IPS-18a (cell line): ENCODE measurements at regions not wholly inside any gene's neighbourhood (a gene's known extent, or its start where the extent isn't known, plus 50 kb on each side); places are given as distances from the start of the nearest gene placed in this dataset.

ENCODE experiments used
- H3K27ac ChIP-seq: one replicate; pipeline ENCODE4 v1.5.1; 2013; ENCODE audit warnings: low read length
- H3K27me3 ChIP-seq: one replicate; pipeline ENCODE4 v1.6.1; 2013; ENCODE audit warnings: mild to moderate bottlenecking, low read length; ENCODE audit not compliant: control insufficient read depth, insufficient read depth
- H3K36me3 ChIP-seq: one replicate; pipeline ENCODE4 v1.6.1; 2013; ENCODE audit warnings: low read depth, low read length; ENCODE audit not compliant: control insufficient read depth
- H3K4me1 ChIP-seq: one replicate; pipeline ENCODE4 v1.6.1; 2013; ENCODE audit warnings: low read depth, low read length; ENCODE audit not compliant: control insufficient read depth
- H3K4me3 ChIP-seq: one replicate; pipeline ENCODE4 v1.5.1; 2013; ENCODE audit warnings: low read length
- H3K9ac ChIP-seq: one replicate; pipeline ENCODE4 v1.6.1; 2013; ENCODE audit warnings: mild to moderate bottlenecking, low read length, moderate library complexity
- H3K9me3 ChIP-seq: one replicate; pipeline ENCODE4 v1.6.1; 2013; ENCODE audit warnings: low read depth, low read length; ENCODE audit not compliant: control insufficient read depth

DNA sequence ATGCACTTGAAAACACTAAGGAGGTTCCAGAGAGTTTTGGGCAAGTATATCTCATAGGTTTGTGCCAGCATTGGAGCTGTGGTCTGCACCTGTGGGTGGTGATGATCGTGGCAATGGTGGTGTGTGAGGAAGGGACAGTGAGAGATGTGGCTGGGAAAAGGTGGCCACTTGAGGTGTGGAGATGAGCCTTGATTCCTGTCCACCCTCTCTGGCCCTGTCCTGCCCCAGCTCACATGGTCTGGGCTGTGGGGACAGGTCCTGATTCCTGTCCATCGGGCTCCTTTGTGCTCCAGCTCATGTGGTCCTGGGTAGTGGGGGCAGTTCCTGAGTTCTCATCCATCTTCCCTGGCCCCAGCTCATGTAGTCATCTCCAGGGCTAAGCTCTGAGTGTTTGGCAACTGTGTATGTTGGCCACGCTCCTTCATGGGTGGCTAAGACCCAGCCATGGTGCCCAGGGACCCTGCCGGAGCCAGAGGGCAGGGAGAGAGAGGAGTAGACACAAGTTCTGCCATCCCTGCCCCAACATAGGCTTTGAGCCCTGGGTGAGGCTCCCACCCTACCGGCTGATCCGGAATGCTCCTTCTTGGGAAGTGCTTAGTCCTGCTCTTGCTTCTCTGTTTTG lies 294.4 kb upstream of the HDAC4 start:
- H3K27me3 ChIP-seq, result no peaks in the 10 kb centered on the region
- no peaks in the 10 kb centered on the region for H3K36me3 ChIP-seq
- H3K9me3 ChIP-seq, result no peaks in the 10 kb centered on the region
- H3K27ac ChIP-seq, result no peak overlapping the region
- no peak overlapping the region for H3K4me3 ChIP-seq
- H3K4me1 ChIP-seq, result no peaks in the 10 kb centered on the region
- no peak overlapping the region for H3K9ac ChIP-seq

DNA sequence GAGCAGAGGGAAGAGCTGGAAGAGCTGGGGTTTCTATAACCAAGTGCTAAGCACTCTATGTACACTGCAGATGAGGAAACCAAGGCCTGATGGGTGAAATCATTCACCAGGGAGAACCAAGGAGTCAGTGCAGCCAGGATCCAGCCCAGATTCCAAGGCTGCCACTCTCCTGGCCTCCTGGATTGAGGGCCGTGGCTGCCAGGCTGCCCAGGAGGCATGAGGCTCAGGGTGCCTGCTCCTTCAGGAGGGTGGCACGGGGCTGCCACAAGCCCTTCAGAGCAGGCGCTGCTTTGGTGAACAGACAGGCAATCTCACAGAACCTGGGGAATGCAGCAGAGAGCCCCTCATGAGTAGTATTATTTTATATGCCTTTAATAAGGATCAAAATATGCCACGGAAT lies 293.7 kb upstream of the HDAC4 start:
- Histone ChIP-seq H3K9me3 (no peaks in the 10 kb centered on the region), H3K4me3 (no peak overlapping the region), H3K27ac (no peak overlapping the region), H3K36me3 (no peaks in the 10 kb centered on the region), H3K9ac (no peak overlapping the region), H3K4me1 (no peaks in the 10 kb centered on the region), H3K27me3 (no peaks in the 10 kb centered on the region)

DNA sequence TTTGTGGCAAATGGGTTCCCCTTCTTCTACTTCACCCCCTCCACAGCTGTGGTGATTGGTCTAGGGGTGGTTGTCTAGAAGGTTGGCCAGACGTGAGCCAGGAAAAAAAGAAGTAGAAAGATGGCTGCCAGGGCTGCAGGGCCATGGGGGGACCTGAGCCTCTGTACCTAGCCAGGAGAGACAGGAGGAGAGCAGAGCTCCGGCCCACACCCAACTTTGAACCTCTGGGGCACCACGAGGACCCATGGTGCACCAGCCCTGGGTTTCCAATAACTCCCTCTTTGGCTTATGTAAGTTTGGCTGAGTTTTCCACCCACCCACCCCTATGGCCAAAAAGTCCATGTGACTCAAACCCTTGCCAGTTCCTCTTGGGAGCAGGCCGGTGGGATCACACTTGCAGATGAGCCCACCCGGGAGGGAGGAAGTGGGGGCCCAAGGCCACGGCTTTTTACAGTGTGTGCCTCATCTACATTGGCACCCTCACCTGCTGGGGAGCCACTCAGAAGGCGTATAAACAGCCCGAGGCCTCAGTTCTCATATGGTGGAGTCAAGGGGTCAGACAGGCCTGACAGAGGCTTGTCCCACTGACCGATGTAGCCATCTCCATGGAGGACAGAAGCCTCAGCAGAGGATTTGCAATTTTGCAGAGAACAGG lies 293.1 kb upstream of the HDAC4 start:
- Histone ChIP-seq H3K9ac (no peak overlapping the region), H3K9me3 (no peaks in the 10 kb centered on the region), H3K27ac (no peak overlapping the region), H3K4me3 (no peak overlapping the region), H3K4me1 (no peaks in the 10 kb centered on the region), H3K36me3 (no peaks in the 10 kb centered on the region), H3K27me3 (no peaks in the 10 kb centered on the region)

DNA sequence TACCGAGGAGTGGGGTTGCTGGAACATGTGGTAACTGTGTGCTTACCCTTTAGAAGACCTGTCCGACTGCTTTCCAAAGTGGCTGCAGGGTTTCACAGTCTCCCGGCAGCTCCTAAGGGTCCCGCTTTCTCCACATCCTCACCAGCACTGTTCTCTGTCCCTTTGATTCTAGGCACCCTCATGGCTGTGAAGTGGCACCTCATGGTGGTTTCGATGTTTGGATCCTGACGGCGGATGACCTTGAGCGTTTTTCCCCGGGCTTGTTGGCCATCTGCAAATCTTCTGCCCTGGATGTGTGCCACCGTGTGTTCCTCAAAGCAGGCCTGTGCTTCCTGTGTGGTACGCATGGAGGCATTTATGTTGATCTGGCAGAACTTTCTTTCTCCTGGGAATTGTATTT lies 292.5 kb upstream of the HDAC4 start:
- H3K36me3 ChIP-seq, result no peaks in the 10 kb centered on the region
- no peak overlapping the region for H3K9ac ChIP-seq
- no peaks in the 10 kb centered on the region for H3K4me1 ChIP-seq
- no peaks in the 10 kb centered on the region for H3K27me3 ChIP-seq
- H3K4me3 ChIP-seq, result no peak overlapping the region
- H3K9me3 ChIP-seq, result no peaks in the 10 kb centered on the region
- H3K27ac ChIP-seq, result no peak overlapping the region

DNA sequence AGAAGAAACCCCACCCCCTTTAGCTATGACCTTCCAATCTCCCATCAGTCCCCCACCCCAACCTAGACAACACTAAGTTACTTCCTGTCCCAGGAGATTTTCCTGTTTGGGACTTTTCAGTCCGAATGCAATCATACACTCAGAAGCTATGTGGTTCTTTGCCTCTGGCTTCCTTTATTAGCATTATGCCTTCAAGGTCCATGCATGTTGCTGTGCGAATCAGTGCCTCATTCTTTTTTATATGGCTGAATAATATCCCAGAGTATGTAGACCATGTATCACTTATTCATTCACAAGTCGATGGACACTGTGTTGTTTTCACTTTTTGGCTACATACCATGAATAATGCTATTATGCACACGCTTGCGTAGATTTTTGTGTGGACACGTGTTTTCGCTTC lies 292.1 kb upstream of the HDAC4 start:
- H3K4me3 ChIP-seq, result no peak overlapping the region
- no peak overlapping the region for H3K9ac ChIP-seq
- H3K27me3 ChIP-seq, result no peaks in the 10 kb centered on the region
- no peaks in the 10 kb centered on the region for H3K9me3 ChIP-seq
- no peaks in the 10 kb centered on the region for H3K4me1 ChIP-seq
- no peaks in the 10 kb centered on the region for H3K36me3 ChIP-seq
- no peak overlapping the region for H3K27ac ChIP-seq

DNA sequence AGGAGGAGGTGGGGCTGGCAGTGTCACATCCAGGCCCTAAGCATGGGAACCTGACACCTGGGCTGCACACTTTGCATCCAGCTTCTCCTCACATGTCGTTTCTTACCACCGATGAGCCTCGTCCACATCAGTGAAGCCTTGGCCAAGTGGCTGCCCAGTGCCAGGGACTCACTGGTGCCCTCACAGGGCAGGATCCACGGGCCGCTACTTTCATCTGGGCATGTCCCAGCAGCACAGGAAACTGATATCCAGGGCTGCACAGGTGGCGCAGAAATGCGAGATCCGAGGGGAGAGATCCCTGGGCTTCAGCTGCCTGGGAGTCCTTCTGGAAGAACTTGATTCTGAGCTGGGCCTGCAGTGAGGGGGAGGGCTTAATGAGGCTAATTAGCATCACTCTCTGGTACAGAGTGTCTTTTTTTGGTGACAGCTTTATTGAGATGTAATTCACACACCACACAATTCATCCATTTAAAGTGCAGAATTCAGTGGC lies 291.6 kb upstream of the HDAC4 start:
- H3K4me3 ChIP-seq, result no peak overlapping the region

DNA sequence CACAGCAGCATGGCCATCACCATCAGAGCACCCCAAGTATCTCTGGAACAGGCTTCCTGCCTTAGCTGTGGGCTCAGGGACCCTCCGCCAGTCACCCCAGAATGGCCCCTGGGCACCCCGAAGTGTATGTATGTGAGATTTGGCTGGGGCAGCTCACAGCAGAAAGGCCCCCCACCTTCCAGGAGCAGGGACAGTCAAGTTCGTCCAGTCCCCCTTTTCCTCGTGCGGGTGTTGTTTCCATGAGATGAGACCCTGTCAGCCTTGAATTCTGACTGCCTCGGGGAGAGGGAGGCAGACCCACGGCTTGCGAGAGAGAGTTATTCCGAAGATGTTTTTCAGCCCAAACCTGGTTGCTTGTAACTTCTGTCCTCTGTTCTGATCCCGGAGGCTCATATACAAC lies 290.9 kb upstream of the HDAC4 start:
- H3K9me3 ChIP-seq, result no peaks in the 10 kb centered on the region
- H3K36me3 ChIP-seq, result no peaks in the 10 kb centered on the region
- no peaks in the 10 kb centered on the region for H3K27me3 ChIP-seq
- no peak overlapping the region for H3K4me3 ChIP-seq
- no peaks in the 10 kb centered on the region for H3K4me1 ChIP-seq
- no peak overlapping the region for H3K27ac ChIP-seq
- H3K9ac ChIP-seq, result no peak overlapping the region

More for the DNA sequence above, 291.6 kb upstream of the HDAC4 start:
- Histone ChIP-seq H3K27me3 (no peaks in the 10 kb centered on the region), H3K9me3 (no peaks in the 10 kb centered on the region), H3K9ac (no peak overlapping the region), H3K4me1 (no peaks in the 10 kb centered on the region), H3K36me3 (no peaks in the 10 kb centered on the region), H3K27ac (no peak overlapping the region)

DNA sequence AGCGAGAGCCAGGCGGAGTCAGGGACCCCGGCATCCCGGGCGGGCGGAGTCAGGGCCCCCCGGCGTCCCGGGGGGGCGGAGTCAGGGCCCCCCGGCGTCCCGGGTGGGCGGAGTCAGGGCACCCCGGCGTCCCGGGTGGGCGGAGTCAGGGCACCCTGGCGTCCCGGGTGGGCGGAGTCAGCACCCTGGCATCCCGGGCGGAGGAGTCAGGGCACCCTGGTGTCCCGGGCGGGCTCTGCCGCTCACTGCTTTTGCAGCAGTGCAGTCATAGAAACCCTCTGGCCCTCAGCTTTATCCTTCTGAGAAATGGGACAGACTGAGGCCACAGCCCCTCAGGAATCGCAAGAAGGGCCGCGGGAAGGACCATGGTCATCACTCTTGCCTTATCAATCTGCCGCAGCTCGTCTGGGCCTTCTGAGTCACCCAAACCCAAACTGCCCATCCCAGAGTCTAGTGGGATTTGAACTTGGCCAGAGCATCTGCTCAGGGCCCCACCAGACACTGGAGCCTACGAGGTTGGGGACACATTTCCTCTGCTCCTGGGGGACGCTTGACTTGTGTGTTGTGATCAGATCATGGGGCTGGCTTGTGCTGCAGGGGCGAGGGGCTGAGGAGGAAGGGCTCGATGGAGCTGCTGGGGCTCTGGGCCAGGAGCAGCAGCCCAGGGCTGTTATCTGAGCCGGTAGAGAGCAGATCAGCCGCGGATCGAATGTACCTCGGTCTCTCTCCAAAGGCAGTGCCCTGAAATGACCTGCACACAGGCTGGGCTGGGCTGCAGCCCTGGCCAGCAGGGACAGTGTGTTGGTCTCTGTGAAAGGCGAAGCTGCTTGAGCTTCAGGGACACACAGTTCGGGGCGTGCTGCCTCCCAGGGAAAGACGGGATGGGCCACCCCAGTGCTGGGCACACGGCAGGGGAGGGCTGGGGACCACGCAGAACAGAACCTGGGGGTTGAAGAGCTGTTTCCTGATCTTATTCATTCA lies 290.1 kb upstream of the HDAC4 start:
- Histone ChIP-seq H3K27ac (no peak overlapping the region), H3K9ac (no peak overlapping the region), H3K36me3 (no peaks in the 10 kb centered on the region), H3K9me3 (no peaks in the 10 kb centered on the region), H3K4me1 (no peaks in the 10 kb centered on the region), H3K27me3 (no peaks in the 10 kb centered on the region), H3K4me3 (no peak overlapping the region)

DNA sequence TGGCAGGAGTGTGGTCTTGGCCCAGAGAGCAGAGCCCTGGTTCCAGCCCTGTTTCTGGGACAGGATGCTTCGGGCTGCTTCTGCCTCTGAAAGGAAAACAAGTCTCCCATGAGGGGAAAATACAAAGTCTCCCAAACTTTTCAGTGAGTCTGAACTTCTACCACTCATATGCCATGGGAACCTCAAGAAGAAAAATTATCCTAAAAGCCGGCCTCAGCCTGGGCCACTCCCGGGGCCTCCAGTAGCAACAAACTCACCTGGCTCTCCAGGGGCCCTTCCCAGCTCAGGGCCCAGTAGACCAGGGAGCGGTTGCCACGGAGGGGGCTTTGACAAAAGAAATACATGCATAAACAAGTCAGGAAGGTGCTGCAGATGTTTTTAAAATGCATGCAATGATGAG lies 289.2 kb upstream of the HDAC4 start:
- no peaks in the 10 kb centered on the region for H3K4me1 ChIP-seq
- H3K36me3 ChIP-seq, result no peaks in the 10 kb centered on the region
- no peak overlapping the region for H3K4me3 ChIP-seq
- H3K9me3 ChIP-seq, result no peaks in the 10 kb centered on the region
- H3K27ac ChIP-seq, result no peak overlapping the region
- H3K27me3 ChIP-seq, result no peaks in the 10 kb centered on the region
- no peak overlapping the region for H3K9ac ChIP-seq

DNA sequence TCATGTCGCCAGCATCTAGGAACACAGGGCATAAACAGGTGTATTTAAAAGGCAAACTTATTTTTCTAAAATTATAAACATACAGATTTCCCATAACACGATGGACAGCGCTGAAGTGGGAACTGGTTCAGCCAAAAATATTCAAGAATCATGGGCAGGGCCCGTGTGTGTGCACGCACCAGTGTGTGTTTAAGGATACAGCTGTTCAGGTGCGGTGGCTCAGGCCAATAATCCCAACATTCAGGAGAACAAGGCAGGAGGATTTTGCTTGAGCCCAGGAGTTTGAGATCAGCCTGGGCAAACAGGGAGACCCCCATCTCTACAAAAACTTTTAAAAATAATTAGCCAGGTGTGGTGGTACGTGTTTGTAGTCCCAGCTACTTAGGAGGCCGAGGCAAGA lies 288.6 kb upstream of the HDAC4 start:
- no peaks in the 10 kb centered on the region for H3K27me3 ChIP-seq
- no peak overlapping the region for H3K4me3 ChIP-seq
- no peaks in the 10 kb centered on the region for H3K9me3 ChIP-seq
- no peak overlapping the region for H3K27ac ChIP-seq
- H3K36me3 ChIP-seq, result no peaks in the 10 kb centered on the region
- no peaks in the 10 kb centered on the region for H3K4me1 ChIP-seq
- no peak overlapping the region for H3K9ac ChIP-seq

DNA sequence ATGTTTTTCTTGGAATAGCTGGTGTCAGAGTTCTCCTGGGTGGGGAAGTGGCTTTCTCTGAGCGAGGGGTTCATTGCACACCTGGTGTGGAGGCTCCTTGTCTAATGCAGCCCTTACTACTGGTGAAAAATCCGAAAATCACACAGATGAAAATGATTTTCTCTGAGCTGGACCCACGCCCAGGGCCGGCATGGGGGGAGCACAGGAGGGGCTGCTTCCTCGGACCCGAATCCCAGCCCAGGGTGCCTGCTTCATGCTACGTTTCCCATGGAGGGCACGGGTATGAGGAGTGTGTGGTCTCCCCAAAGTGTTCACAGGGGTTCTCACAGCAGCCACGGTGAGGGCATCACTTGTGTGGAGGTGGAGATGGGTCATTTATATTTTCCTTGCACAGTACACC lies 288.0 kb upstream of the HDAC4 start:
- no peak overlapping the region for H3K9ac ChIP-seq
- H3K4me1 ChIP-seq, result no peaks in the 10 kb centered on the region

More for the DNA sequence above, 288.0 kb upstream of the HDAC4 start:
- no peaks in the 10 kb centered on the region for H3K9me3 ChIP-seq
- no peaks in the 10 kb centered on the region for H3K27me3 ChIP-seq
- no peak overlapping the region for H3K27ac ChIP-seq
- H3K4me3 ChIP-seq, result no peak overlapping the region
- no peaks in the 10 kb centered on the region for H3K36me3 ChIP-seq
